ENCODE measurements at regions not wholly inside any gene's neighbourhood (a gene's known extent, or its start where the extent isn't known, plus 50 kb on each side); places are given as distances from the start of the nearest gene placed in this dataset.

GRCh38 chr17:404703-405102, 52.1 kb upstream of the RPH3AL start:
- TF ChIP-seq EZH2 (IDR thresholded peaks at IDR 0.05; ENCODE audit: borderline replicate concordance, low read depth, low read length) = no peak
- TF ChIP-seq, protein P1, sequence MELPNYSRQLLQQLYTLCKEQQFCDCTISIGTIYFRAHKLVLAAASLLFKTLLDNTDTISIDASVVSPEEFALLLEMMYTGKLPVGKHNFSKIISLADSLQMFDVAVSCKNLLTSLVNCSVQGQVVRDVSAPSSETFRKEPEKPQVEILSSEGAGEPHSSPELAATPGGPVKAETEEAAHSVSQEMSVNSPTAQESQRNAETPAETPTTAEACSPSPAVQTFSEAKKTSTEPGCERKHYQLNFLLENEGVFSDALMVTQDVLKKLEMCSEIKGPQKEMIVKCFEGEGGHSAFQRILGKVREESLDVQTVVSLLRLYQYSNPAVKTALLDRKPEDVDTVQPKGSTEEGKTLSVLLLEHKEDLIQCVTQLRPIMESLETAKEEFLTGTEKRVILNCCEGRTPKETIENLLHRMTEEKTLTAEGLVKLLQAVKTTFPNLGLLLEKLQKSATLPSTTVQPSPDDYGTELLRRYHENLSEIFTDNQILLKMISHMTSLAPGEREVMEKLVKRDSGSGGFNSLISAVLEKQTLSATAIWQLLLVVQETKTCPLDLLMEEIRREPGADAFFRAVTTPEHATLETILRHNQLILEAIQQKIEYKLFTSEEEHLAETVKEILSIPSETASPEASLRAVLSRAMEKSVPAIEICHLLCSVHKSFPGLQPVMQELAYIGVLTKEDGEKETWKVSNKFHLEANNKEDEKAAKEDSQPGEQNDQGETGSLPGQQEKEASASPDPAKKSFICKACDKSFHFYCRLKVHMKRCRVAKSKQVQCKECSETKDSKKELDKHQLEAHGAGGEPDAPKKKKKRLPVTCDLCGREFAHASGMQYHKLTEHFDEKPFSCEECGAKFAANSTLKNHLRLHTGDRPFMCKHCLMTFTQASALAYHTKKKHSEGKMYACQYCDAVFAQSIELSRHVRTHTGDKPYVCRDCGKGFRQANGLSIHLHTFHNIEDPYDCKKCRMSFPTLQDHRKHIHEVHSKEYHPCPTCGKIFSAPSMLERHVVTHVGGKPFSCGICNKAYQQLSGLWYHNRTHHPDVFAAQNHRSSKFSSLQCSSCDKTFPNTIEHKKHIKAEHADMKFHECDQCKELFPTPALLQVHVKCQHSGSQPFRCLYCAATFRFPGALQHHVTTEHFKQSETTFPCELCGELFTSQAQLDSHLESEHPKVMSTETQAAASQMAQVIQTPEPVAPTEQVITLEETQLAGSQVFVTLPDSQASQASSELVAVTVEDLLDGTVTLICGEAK (IDR thresholded peaks at IDR 0.05) = no peak
- TF ChIP-seq, protein P1 (CRISPR knock-in tag; IDR thresholded peaks at IDR 0.05) = no peak

Measured in K562 (cell line).